ENCODE measurements at regions not wholly inside any gene's neighbourhood (a gene's known extent, or its start where the extent isn't known, plus 50 kb on each side); places are given as distances from the start of the nearest gene placed in this dataset.

DNA sequence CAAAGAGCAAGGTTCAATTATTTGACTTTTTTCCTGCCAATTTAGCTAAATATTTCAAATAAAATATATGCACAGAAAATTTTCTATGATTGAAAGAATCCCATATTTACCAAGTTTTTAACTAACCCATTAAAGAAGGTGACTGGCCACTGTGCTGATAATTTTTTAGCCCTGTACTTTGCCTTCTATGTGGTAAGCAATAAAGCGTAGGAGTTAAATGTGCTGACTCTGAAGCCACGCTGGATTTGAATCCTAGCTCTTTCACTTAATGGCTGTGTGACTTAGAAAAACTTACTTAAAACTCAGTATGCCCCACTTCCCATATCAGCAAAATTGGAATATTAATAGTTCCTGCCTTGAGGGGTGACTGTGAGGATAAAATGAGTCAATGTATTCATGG, 82.1 kb downstream of the NEUROD6 start:
- TF ChIP-seq, protein P1, sequence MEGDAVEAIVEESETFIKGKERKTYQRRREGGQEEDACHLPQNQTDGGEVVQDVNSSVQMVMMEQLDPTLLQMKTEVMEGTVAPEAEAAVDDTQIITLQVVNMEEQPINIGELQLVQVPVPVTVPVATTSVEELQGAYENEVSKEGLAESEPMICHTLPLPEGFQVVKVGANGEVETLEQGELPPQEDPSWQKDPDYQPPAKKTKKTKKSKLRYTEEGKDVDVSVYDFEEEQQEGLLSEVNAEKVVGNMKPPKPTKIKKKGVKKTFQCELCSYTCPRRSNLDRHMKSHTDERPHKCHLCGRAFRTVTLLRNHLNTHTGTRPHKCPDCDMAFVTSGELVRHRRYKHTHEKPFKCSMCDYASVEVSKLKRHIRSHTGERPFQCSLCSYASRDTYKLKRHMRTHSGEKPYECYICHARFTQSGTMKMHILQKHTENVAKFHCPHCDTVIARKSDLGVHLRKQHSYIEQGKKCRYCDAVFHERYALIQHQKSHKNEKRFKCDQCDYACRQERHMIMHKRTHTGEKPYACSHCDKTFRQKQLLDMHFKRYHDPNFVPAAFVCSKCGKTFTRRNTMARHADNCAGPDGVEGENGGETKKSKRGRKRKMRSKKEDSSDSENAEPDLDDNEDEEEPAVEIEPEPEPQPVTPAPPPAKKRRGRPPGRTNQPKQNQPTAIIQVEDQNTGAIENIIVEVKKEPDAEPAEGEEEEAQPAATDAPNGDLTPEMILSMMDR (IDR thresholded peaks at IDR 0.05): no peak
- TF ChIP-seq ZFX (IDR thresholded peaks at IDR 0.05; ENCODE audit: borderline replicate concordance): no peak
